ENCODE measurements at regions not wholly inside any gene's neighbourhood (a gene's known extent, or its start where the extent isn't known, plus 50 kb on each side); places are given as distances from the start of the nearest gene placed in this dataset.
"Not testable (repeated sequence)": the region's sequence is repeated elsewhere in the genome, so short reads cannot be mapped to it uniquely, and the experiment has no call there.

GRCh38 chr3:81888914-81889557 lies 127.6 kb upstream of the GBE1 start:
- DNase-seq, result no peak

- no peak for DNase-seq
Observed at GRCh38 chr3:81887448-81887847, 126.0 kb upstream of the GBE1 start.

GRCh38 chr3:81886081-81886480 lies 124.6 kb upstream of the GBE1 start:
- no peak for DNase-seq

DNA sequence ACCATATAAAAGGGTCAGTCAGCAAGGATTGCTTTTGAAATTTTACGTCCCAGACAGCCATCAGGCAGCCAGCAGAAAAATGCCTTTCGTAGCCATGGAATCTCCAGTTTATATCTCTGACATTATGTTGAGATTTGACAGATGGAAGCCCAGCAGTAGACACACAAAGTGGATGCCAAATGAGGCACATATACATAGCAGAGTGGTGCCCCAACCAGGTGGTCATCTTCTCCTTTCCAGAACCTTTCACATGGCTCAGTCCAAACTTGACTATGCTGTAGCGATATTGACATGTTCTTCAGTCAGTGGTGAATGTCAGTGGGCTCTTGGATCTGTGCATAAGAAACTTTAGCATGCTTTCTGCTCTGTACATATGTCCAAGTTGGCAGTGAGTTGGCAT lies 123.3 kb upstream of the GBE1 start:
- DNase-seq, result no peak

- no peak for DNase-seq
Observed at GRCh38 chr3:81876826-81877225, 115.4 kb upstream of the GBE1 start.

DNA sequence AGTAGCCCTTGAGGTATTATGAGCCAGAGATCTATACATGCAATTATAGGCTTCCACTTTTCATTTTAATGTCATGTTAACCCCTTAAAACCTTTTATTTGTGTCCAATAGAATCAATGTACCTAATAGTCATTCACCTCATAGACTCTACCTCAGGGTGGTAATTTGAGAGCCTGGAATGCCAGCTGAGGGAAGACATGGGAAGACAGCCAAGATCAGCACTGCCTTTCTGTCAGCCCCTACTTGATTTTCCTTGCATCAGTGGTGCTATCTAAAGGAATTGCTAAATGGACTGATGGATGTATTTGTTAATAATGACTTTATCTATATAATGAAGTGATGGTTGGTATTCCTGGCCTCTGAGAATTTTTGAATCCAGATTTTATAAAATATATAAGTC lies 113.3 kb upstream of the GBE1 start:
- DNase-seq, result no peak

DNA sequence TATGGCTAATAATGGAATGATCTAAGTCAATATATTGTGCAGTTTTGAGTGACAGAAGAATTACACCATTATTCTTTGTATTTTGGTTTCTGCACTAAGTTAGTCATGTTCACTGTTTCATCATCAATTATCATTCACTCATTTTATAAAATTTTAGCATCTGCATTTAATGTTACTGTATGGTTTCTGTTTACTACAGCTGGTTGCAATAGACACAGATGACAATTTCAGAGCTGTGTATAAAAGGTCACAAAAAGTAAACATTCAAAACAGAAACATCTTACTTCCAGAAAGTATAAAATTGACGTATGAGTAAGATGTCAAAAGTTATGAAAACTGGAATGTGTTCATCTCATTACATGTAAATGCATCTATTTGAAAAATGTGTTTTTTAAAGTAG lies 111.1 kb upstream of the GBE1 start:
- no peak for DNase-seq

DNA sequence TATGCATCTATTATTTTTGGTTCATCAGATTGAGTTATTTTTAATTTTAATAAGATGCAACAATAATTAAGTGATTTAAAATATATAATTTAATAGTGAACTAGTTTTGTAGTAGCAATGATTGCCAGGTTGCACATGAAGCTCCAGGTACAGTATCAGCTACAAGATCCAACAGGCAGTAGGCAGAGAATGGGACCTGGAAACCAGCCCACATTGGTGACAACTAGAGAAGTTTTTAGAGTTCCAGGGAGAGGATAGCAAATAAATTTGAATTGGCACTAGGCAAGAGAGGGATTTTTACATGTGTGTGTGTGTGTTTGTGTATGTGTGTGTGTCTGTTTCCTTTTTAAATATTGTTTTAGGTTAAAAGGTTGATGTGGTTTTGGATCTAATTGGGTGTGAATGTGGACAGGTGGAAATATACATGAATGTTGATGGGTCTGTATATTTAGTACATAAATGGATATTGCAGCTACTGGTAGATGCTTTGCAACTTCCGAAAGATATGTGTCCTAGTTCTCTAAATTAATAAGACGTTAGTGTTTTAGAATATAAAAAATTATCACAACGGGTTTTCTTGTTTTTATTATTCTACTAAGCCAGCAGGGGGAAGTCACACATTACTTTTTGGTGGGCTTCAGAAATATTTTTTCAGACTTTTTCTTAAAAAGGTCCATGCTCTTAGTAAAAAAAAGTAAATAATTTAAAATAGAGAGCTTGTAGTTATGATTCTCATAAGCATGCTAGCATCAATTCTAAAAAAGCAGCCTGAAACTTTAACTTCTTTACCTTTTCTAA lies 110.1 kb upstream of the GBE1 start:
- no peak for DNase-seq

DNA sequence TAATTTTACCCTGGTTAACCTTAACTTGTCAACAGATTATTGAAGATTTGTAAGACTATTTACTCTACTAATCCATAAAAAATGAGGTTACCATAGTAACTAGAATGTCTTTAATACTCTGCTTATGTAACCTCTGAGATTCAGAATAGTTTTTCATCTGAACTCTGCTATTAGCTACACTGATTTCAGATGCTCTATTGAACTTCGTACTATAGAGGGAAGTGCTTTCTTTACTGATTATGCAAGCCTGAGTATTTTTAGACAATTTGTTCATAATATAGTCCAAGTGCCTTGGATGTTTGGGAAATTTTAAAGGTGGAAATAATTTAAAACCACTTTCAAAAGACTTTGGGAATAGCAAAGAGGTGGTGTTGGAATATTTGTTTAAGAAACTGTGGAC lies 107.9 kb upstream of the GBE1 start:
- no peak for DNase-seq

- DNase-seq, result no peak
Observed at GRCh38 chr3:81868597-81868996, 107.2 kb upstream of the GBE1 start.

GRCh38 chr3:81867875-81868274 lies 106.4 kb upstream of the GBE1 start:
- no peak for DNase-seq

DNA sequence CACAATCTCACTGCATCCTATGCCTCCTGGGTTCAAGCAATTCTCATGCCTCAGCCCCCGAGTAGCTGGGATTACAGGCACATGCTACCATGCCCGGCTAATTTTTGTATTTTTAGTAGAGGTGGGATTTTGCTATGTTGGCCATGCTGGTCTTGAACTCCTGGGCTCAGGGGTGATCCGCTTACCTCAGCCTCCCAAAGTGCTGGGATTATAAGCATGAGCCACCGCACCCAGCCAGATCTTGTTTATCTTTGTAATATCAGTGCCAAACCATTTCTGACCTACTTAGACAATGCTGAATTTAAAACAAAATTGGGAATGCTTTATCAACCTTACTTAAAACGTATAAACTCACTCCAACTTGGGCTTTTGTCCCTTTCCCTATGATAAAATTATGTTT lies 103.7 kb upstream of the GBE1 start:
- DNase-seq, result not testable (repeated sequence)

DNA sequence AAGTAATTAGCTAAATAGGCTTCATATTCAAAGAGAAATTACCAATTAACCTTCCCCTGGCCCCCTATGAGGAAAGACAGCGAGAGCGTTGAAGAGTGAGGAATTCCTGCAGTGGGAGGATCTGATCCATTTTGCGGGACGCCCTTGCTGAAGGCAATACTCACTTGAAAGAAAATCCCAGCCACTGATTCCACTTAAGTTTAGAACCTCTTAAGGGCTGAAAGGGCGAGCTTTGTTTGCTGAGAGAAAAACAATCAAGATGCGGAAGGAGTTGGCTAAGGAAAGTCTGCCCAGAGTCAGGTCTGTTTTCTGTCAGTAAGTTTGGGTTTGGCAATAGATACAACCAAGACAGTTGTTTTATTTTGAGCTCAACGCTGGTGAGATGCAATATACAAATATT lies 102.8 kb upstream of the GBE1 start:
- DNase-seq, result no peak

DNA sequence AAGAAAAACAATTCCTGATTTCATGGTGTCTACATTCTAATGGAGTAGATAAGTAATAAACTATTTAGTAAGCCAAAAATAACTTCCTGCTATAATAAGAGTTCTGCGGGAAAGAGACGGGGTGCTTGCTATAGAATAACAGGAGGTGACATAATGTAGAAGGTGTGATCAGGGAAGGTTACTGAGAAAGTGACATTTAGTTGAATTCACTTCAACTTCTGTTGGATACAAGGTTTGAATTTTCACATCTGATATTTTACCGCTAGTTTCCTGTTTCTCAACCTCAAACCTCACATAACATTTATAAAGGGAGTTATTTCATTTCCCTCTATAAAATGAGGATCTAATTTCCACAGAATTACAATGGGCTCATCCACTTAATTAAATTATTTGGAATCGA lies 102.3 kb upstream of the GBE1 start:
- no peak for DNase-seq

DNA sequence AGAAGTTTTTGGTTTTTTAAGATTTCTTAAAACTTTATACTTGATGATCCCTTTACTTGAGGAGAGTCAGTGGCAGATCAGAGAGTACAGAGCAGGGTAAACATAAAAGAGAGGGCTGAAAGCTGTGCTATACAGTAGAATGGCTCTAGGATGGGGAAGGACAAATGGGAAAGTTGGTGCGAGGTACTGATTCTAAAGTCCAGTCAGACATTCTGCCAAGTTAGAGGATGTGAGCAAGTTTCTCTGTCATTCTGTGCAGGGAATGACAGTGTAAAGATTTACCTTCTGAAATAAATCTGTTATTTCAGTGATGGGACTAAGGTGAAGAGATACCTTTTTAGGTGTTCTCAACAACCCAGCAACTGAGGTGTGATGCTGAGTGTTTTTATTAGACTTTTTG lies 100.1 kb upstream of the GBE1 start:
- no peak for DNase-seq

DNA sequence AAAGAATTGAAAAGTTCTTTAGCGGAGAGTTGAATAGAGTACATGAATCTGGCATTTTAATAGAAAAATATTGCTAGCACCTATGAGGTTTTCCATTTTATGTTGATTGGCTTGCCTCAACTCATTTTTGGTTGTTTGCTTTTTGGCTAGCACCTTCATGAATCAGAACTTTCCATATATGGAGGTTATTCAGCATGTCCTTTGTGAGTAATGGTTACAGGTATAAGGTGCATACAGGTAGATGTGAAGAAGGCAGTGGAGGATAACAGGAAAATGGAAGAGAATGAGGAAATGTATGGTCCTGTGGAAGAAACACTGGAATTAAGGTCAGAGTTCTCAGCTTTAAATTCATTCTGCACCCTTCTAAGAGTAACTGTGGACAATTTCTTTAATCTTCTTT lies 98.1 kb upstream of the GBE1 start:
- no peak for DNase-seq

DNA sequence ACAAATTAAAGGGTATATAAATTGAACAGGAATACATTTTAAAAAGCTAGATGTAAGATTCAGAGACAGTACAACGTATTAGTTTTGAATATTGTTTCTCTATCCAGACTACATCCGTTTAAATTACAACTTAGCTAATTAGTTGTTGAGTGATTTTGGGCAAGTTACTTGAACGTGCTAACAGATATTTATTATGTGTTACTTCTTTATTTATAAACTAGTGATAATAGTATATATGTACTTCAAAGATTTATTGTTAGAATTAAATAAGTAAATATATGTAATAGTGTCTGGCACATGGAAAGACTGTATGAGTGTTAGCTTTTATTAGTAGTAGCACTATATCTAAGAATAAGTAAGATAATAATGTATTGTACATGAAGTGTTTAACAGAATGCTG lies 92.0 kb upstream of the GBE1 start:
- DNase-seq, result no peak

- DNase-seq, result no peak
Observed at GRCh38 chr3:81851176-81851575, 89.7 kb upstream of the GBE1 start.

DNA sequence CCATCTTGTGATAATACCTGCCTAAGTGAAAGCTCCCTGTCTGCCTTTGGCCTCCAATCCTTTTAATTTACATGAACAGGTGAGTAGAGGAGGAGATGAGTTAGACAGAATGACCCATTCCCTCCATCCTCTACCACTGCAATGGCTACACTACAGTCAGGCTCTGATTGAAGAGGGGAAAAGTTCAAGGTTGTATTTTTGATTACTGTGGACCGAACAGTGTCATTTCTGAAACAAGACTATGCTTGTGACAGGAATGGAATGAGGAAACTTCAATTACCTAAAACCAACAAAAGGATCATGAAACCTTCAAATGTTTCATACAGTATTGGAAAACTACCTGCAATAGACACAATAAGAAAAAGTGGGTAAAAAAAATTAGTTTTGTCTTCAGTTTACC lies 85.5 kb upstream of the GBE1 start:
- DNase-seq, result no peak

GRCh38 chr3:81841540-81841939 lies 80.1 kb upstream of the GBE1 start:
- no peak for DNase-seq

DNA sequence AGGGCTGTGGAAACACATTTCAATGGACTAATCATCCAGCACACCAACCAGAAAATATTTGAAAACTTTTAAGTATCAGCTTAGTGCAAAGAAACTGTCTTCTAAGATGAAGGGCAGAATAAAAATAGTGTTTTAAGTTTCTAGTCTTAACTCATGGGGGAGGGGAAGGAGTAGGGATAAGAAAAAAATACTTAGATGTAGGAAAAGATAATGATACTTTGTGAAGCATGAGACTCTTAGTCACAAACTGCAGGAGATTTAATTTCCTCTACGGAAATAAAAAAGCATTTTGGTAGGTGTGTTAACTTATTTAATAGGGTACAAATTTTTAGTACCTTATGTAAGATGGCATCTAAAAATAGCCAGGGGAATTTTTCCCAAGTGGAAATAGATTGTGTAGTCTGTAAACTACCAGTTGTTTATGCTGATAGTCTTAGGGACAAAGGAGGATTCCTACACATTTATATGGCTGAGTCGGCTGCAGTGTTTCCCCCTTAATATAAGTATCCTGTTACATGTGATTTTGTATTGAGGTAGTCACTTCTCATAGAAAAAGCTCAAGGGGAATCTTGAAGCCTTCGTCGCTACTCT lies 78.2 kb upstream of the GBE1 start:
- DNase-seq, result no peak

GRCh38 chr3:81838457-81838856 lies 77.0 kb upstream of the GBE1 start:
- no peak for DNase-seq

DNA sequence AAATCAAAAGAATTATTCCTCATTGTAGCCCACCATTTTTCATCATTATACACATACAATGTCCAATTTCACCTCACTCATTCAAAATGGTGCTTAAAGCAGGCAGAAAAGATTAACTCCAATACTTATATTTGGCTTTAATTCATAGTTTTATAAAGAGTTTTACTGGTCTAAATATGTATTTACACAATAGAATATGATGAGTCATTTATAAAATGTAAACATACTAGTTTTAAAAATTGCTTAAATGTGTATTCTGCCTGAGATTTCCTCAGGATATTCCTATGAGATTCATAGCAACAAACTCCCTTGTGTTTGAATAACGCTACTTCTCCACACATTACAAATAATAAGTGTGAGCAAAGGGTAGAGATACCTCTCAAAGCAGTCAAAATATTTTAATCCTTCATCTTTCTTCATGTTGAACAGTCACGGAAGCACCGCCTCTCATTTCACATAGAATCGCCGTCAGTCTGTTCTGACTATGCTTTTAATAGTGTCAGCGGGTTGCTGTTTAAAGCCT lies 75.7 kb upstream of the GBE1 start:
- no peak for DNase-seq

GRCh38 chr3:81829937-81830336 lies 68.5 kb upstream of the GBE1 start:
- DNase-seq, result no peak

All from T-helper 9 cell (primary cell).